Cerebellar cortex (tissue), 1 donor: ENCODE measurements at regions not wholly inside any gene's neighbourhood (a gene's known extent, or its start where the extent isn't known, plus 50 kb on each side); places are given as distances from the start of the nearest gene placed in this dataset.
"Not testable (repeated sequence)": the region's sequence is repeated elsewhere in the genome, so short reads cannot be mapped to it uniquely, and the experiment has no call there.

Experiments
- DNase-seq: peaks from one replicate; pipeline ENCODE4 v3.0.0-alpha.2; 2015; ENCODE audit warnings: low spot score

DNA sequence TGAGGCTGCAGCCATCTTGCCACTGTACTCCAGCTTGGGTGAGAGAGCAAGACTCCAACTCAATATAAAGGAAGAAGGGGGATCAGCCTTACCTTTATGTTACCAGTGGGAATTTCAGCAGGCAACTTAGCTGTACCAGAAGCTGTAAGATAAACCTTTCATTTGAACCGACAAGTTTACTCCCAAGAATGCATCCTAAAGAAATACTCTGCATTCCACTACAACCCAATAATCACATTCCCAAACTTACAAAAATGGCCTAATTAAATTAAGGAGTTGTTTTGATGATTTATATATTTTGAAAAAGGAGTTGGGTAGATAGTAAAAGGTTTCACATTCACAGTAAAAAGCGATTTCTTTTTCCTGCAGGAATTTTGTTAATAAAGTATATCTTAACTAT lies 241.4 kb downstream of the TTC8 start:
- no peak for DNase-seq

DNA sequence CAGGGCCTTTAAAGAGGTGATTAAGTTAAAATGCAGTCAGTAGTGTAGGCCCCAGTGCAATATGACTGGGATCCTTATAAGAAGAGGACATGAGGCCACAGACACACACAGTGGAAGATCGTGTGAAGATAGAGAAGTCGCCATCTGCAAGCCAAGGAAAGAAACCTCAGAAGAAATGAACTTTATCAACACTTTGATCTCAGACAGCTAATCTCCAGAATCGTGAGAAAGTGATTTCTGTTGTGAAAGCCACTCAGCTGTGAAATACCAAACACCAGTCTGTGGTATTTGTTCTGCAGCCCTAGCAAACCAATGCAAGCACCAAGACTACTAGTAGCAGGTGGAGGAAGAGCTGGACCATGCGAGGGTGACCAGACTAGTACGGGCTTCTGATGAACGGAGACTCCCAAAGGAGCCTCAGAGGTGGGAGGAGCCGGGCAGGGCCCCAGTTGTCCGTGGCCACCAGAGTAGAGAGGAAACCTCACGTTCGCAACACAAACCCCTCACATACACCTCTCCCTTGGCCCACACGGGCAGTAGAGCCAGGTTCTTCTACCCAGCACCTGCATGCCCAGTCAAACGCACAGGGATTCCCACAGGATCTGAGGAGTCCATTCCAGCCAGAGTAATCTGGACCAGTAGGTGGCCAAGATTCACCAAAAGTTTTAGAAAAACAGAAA lies 243.0 kb downstream of the TTC8 start:
- DNase-seq = no peak

- DNase-seq = no peak
These were observed 253.8 kb downstream of the TTC8 start for GRCh38 chr14:89078021-89078795.

GRCh38 chr14:89085231-89085731 lies 260.8 kb downstream of the TTC8 start:
- no peak for DNase-seq

DNA sequence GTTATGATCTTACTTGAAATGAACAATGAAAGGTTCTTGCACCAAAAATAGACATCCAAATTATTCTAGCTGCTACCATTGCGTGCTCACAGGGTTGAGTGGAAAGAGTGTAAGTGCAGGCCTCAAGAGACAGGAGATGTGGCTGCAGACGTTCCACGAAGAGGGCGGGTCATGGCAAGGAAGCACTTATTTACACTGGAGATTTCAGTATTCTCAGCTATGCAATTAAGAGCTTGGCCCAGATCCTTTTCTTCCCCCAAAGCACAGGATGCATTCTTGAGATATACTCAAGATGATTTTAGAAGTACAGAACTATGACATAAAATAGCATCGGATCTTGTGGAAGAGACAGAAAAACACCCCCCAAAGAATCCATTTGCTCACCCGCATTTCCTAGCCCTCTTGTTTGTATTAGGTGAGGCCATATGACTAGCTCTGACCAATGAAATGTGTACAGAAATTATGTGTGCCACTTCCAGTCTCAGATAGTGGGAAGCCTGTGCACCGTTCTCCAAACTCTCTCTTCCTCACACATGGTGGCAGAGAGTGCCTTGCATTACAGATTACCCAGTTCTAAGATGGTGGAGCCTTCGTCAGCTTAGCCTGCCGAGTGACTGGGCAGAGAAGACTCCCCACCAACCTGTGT lies 261.4 kb downstream of the TTC8 start:
- DNase-seq = no peak

DNA sequence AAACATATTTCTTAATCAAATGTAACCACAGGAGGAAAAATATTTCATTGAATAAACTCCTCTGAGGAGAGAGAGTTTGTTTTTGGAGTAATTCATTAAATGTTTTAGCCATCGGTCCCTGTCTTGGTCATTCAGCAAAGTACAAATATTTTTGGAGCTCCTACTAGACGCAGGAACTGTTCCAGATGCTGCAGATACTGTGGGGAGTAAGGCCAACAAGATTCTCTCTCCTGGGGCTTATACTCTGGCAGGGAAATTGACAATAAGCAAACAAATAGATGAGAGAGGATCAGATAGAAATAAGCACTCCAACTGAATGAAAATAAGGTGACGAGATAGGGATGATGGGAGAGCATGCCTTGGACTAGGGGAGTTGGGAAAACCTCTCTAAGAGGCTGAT lies 264.1 kb downstream of the TTC8 start:
- no peak for DNase-seq

DNA sequence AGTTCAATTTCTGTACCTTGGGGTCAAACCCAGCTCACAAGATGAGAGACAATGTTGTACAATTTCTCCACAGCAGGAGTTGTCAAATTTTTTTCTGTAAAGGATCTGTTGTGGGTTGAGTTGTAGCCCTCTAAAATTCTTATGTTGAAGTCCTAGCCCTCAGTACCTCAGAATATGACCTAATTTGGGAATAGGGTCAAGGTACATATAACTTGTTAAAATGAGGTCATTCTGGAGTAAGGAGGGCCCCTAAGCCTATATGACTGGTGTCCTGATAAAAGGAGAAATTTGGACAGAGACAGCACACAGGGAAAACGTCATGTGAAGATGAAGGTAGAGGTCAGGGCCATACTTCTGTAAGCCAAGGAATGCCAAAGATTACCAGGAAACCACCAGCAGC lies 264.9 kb downstream of the TTC8 start:
- no peak for DNase-seq

- DNase-seq = no peak
These were observed 267.3 kb downstream of the TTC8 start for GRCh38 chr14:89091781-89092180.

DNA sequence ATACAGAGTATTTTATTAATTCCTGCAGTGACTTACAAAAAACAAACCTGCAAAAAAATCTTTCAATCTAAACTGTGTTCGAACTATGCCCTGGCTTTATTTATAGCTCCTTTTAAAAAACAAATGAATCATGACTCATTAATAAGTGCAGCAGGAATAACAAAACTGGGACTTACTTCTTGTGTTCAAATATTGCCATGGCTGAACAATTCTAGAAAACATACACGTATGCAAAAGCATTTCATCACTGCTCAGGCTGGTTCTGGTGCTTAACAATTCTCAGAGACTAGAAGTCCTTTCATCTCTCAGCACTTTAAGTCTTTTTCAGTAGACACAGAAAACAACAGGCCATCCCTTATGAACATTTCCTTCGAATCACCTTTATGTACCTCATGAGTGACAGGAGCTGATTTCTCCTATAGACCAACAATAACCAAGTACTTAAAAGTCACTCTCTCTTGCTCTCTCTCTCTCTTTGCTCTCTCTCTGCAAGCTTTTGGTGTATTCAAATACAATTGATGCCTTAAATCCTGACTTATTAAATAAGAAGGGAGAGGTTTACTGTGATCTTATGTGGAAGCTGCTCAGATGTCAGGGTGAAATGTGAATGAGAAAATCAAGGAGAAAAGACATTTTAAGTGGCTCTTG lies 268.8 kb downstream of the TTC8 start:
- no peak for DNase-seq

GRCh38 chr14:89095036-89095435 lies 270.6 kb downstream of the TTC8 start:
- DNase-seq = no peak

- DNase-seq = no peak
These were observed 272.5 kb downstream of the TTC8 start for GRCh38 chr14:89096946-89097345.

DNA sequence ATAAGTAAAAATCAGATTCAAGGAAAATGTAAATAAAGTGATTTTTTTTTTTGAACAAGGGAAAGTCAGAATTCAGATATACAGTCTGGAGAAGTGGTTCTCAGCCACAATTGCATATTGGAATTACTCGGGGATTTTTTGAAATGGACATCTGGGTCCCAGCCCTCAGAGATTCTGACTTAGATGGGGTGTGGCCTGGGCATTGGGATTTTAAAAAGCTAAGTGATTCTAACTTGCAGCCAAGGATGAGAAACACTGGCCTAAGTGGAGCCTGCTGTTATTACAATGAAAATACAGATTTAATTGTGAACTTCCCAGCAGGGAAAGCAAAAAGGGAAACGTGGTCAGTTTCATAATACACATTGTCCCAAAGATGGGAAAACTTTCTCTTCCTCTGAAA lies 273.8 kb downstream of the TTC8 start:
- DNase-seq = no peak

- DNase-seq = not testable (repeated sequence)
These were observed 279.8 kb downstream of the TTC8 start for GRCh38 chr14:89104171-89104817.

- not testable (repeated sequence) for DNase-seq
These were observed 280.4 kb downstream of the TTC8 start for GRCh38 chr14:89104861-89105260.
